ENCODE measurements at regions not wholly inside any gene's neighbourhood (a gene's known extent, or its start where the extent isn't known, plus 50 kb on each side); places are given as distances from the start of the nearest gene placed in this dataset.

DNA sequence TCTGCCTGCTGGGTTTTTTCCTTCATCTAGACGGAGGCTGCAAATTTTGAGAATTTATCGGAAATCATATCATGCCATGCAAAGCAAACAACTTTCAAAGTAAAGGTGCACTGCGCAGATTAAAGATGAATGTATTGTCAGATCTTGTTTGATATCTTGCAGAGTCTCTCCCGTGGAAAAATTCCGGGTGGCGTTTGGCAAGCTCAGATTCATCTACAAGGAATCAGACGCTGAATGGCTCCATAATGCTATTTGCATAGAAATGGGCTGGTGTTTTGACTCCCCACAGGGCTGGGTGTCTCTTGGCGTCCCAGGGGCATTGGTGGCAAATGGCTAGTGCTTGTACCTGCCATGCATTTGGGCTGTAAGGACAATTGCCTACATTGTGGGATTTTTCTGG is 274.0 kb downstream of the VRK1 start:
- DNase-seq (ENCODE audit: low spot score), result no peak
- H3K4me3 ChIP-seq (ENCODE audit: severe bottlenecking), result no peak overlapping the region
- H3K4me1 ChIP-seq (ENCODE audit: insufficient read depth, poor library complexity, severe bottlenecking), result no peaks in the 10 kb centered on the region
- TF ChIP-seq, protein P1, sequence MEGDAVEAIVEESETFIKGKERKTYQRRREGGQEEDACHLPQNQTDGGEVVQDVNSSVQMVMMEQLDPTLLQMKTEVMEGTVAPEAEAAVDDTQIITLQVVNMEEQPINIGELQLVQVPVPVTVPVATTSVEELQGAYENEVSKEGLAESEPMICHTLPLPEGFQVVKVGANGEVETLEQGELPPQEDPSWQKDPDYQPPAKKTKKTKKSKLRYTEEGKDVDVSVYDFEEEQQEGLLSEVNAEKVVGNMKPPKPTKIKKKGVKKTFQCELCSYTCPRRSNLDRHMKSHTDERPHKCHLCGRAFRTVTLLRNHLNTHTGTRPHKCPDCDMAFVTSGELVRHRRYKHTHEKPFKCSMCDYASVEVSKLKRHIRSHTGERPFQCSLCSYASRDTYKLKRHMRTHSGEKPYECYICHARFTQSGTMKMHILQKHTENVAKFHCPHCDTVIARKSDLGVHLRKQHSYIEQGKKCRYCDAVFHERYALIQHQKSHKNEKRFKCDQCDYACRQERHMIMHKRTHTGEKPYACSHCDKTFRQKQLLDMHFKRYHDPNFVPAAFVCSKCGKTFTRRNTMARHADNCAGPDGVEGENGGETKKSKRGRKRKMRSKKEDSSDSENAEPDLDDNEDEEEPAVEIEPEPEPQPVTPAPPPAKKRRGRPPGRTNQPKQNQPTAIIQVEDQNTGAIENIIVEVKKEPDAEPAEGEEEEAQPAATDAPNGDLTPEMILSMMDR (IDR thresholded peaks at IDR 0.05; ENCODE audit: poor library complexity, severe bottlenecking), result no peak
- no peak overlapping the region for H3K27ac ChIP-seq (ENCODE audit: poor library complexity, severe bottlenecking)
- no peaks in the 10 kb centered on the region for H3K36me3 ChIP-seq (ENCODE audit: low read depth)
- H3K9me3 ChIP-seq (ENCODE audit: severe bottlenecking), result no peaks in the 10 kb centered on the region
- no peak for ATAC-seq (ENCODE audit: low read depth)
- H3K27me3 ChIP-seq (ENCODE audit: insufficient read depth, poor library complexity, severe bottlenecking), result no peaks in the 10 kb centered on the region

DNA sequence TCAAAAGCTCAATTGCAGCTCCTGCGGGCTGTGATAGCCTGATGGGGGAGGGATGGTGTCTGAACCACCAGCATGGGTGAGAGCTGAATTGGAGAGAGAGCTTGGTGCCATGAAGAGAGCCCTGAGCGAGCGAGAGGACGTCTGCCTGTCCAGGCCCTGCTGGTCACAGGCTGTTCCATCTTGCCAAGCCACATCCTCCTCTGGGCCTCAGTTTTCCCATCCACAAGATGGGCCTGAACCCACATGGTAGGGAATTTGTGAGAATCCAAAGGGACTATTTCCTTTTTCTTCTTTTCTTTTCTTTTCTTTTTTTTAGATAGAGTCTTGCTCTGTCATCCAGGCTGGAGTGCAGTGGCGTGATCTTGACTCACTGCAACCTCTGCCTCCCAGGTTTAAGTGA is 276.4 kb downstream of the VRK1 start:
- H3K36me3 ChIP-seq (ENCODE audit: low read depth), result no peaks in the 10 kb centered on the region
- peaks cover 10% of the 10 kb centered on the region for H3K4me1 ChIP-seq (ENCODE audit: insufficient read depth, poor library complexity, severe bottlenecking)
- H3K27me3 ChIP-seq (ENCODE audit: insufficient read depth, poor library complexity, severe bottlenecking), result no peaks in the 10 kb centered on the region
- no peak for DNase-seq (ENCODE audit: low spot score)
- ATAC-seq (ENCODE audit: low read depth), result no peak
- no peak overlapping the region for H3K4me3 ChIP-seq (ENCODE audit: severe bottlenecking)
- TF ChIP-seq, protein P1 (IDR thresholded peaks at IDR 0.05; ENCODE audit: poor library complexity, severe bottlenecking), result no peak
- H3K9me3 ChIP-seq (ENCODE audit: severe bottlenecking), result no peaks in the 10 kb centered on the region
- H3K27ac ChIP-seq (ENCODE audit: poor library complexity, severe bottlenecking), result no peak overlapping the region

DNA sequence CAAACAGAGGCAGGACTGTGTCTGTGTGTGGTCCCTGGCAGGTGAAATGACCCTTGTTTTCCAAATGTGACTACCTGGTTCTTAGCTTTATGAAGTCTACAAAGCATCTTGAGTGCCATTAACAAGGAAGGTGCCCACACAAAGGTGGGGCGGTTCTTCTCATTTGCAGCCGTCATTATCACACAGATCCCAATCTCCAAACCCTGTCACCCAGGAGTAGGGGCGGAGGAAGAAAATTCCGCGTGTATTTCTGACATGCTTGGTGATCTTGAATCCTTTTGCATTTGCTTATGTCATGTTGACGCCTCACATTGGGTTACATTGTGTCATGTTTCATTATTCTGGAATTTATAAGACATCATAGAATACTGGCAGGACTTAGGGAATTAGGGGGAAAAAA is 277.3 kb downstream of the VRK1 start:
- no peak overlapping the region for H3K27ac ChIP-seq (ENCODE audit: poor library complexity, severe bottlenecking)
- DNase-seq (ENCODE audit: low spot score) (no peak), ATAC-seq (ENCODE audit: low read depth) (no peak)
- H3K9me3 ChIP-seq (ENCODE audit: severe bottlenecking), result no peaks in the 10 kb centered on the region
- TF ChIP-seq, protein P1 (IDR thresholded peaks at IDR 0.05; ENCODE audit: poor library complexity, severe bottlenecking), result no peak
- H3K36me3 ChIP-seq (ENCODE audit: low read depth), result no peaks in the 10 kb centered on the region
- no peaks in the 10 kb centered on the region for H3K27me3 ChIP-seq (ENCODE audit: insufficient read depth, poor library complexity, severe bottlenecking)
- no peak overlapping the region for H3K4me3 ChIP-seq (ENCODE audit: severe bottlenecking)
- H3K4me1 ChIP-seq (ENCODE audit: insufficient read depth, poor library complexity, severe bottlenecking), result peaks cover 10% of the 10 kb centered on the region

DNA sequence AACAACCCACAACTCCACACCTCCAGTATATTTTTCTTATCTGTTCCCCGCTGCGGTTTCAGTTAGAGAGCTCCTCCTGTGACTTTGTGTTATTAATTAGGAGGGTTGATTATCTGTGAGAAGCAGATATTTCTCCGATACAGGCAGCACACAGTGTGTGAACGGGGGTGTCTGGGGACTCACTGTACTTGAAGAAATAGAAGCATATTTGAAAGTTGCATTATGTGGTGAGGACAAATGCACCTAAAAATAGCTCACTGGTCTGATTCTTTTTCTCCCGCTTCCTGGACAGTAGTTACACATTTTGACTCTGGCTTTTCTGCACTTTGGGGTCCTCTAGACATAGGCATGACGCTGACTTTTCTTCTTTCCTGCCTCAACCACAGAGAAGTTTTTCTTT is 277.7 kb downstream of the VRK1 start:
- TF ChIP-seq, protein P1 (IDR thresholded peaks at IDR 0.05; ENCODE audit: poor library complexity, severe bottlenecking), result no peak
- Histone ChIP-seq H3K9me3 (ENCODE audit: severe bottlenecking) (no peaks in the 10 kb centered on the region), H3K4me1 (ENCODE audit: insufficient read depth, poor library complexity, severe bottlenecking) (peaks cover 10% of the 10 kb centered on the region), H3K36me3 (ENCODE audit: low read depth) (no peaks in the 10 kb centered on the region), H3K27me3 (ENCODE audit: insufficient read depth, poor library complexity, severe bottlenecking) (no peaks in the 10 kb centered on the region), H3K4me3 (ENCODE audit: severe bottlenecking) (no peak overlapping the region), H3K27ac (ENCODE audit: poor library complexity, severe bottlenecking) (no peak overlapping the region)
- DNase-seq (ENCODE audit: low spot score) (no peak), ATAC-seq (ENCODE audit: low read depth) (no peak)

DNA sequence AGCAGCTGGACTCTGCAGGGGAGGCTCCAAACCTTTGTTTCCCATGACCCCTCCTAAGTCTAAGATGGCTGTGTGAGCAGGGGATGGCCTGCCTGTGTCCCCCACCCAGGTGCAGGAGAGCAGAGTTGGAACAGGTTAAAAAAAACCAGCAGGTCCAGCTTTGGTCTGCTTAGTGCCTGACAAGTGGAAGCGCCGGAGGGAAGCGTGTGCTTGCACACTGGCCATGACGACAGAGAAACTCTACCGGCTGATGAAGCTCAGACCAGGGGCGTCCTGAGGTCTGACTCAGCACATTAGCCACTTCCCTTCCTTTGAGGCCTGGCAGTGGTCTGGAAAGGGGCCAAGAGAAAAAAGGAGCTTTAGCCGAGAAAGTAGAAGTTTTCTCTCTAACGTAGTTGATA is 280.1 kb downstream of the VRK1 start:
- Histone ChIP-seq H3K4me1 (ENCODE audit: insufficient read depth, poor library complexity, severe bottlenecking) (peaks cover 10% of the 10 kb centered on the region), H3K4me3 (ENCODE audit: severe bottlenecking) (no peak overlapping the region), H3K27me3 (ENCODE audit: insufficient read depth, poor library complexity, severe bottlenecking) (no peaks in the 10 kb centered on the region), H3K27ac (ENCODE audit: poor library complexity, severe bottlenecking) (peak overlapping the region; percentile 45), H3K36me3 (ENCODE audit: low read depth) (no peaks in the 10 kb centered on the region), H3K9me3 (ENCODE audit: severe bottlenecking) (no peaks in the 10 kb centered on the region)
- peak; percentile 92 for DNase-seq (ENCODE audit: low spot score)
- ATAC-seq (ENCODE audit: low read depth), result peak; percentile 99
- TF ChIP-seq, protein P1 (IDR thresholded peaks at IDR 0.05; ENCODE audit: poor library complexity, severe bottlenecking), result no peak

Data from RWPE2 (cell line).